HPDE6-E6E7 (cell line): ENCODE measurements at regions not wholly inside any gene's neighbourhood (a gene's known extent, or its start where the extent isn't known, plus 50 kb on each side); places are given as distances from the start of the nearest gene placed in this dataset.
"Not testable (repeated sequence)": the region's sequence is repeated elsewhere in the genome, so short reads cannot be mapped to it uniquely, and the experiment has no call there.

Experiments used
- DNase-seq: peaks from one replicate; pipeline ENCODE4 v3.0.0; 2011; ENCODE audit warnings: missing footprints; ENCODE audit errors: extremely low spot score

- DNase-seq: no peak
These were observed 260.7 kb downstream of the PLOD2 start for GRCh38 chr3:145900056-145900829.

GRCh38 chr3:145902166-145902565 is 258.8 kb downstream of the PLOD2 start:
- no peak for DNase-seq

GRCh38 chr3:145903472-145904013 is 257.4 kb downstream of the PLOD2 start:
- no peak for DNase-seq

- DNase-seq: no peak
These were observed 256.8 kb downstream of the PLOD2 start for GRCh38 chr3:145904138-145904537.

GRCh38 chr3:145906301-145906700 is 254.7 kb downstream of the PLOD2 start:
- DNase-seq: no peak

GRCh38 chr3:145906755-145907154 is 254.2 kb downstream of the PLOD2 start:
- DNase-seq: no peak

- no peak for DNase-seq
These were observed 250.0 kb downstream of the PLOD2 start for GRCh38 chr3:145911016-145911415.

- no peak for DNase-seq
These were observed 245.2 kb downstream of the PLOD2 start for GRCh38 chr3:145915787-145916186.

GRCh38 chr3:145927736-145928135 is 233.2 kb downstream of the PLOD2 start:
- DNase-seq: not testable (repeated sequence)

- DNase-seq: no peak
These were observed 224.0 kb downstream of the PLOD2 start for GRCh38 chr3:145936971-145937370.

GRCh38 chr3:145939431-145939830 is 221.6 kb downstream of the PLOD2 start:
- peak; percentile 11 for DNase-seq

GRCh38 chr3:145942052-145942451 is 218.9 kb downstream of the PLOD2 start:
- no peak for DNase-seq

- DNase-seq: no peak
These were observed 217.0 kb downstream of the PLOD2 start for GRCh38 chr3:145943952-145944351.

- DNase-seq: no peak
These were observed 209.5 kb downstream of the PLOD2 start for GRCh38 chr3:145951441-145951840.

- DNase-seq: no peak
These were observed 208.4 kb downstream of the PLOD2 start for GRCh38 chr3:145952536-145952935.

- no peak for DNase-seq
These were observed 207.7 kb downstream of the PLOD2 start for GRCh38 chr3:145953316-145953715.

GRCh38 chr3:145959457-145960088 is 201.4 kb downstream of the PLOD2 start:
- DNase-seq: no peak

GRCh38 chr3:145963111-145963510 is 197.9 kb downstream of the PLOD2 start:
- DNase-seq: no peak

- no peak for DNase-seq
These were observed 193.9 kb downstream of the PLOD2 start for GRCh38 chr3:145967043-145967442.

- no peak for DNase-seq
These were observed 189.8 kb downstream of the PLOD2 start for GRCh38 chr3:145971186-145971585.

- DNase-seq: no peak
These were observed 188.1 kb downstream of the PLOD2 start for GRCh38 chr3:145972851-145973250.

GRCh38 chr3:145981056-145981455 is 179.9 kb downstream of the PLOD2 start:
- no peak for DNase-seq

GRCh38 chr3:145983101-145983500 is 177.9 kb downstream of the PLOD2 start:
- DNase-seq: no peak
